NCI-H1417 treated with DMSO at 0.1 percent for 48 hours (cell line): ENCODE measurements at regions not wholly inside any gene's neighbourhood (a gene's known extent, or its start where the extent isn't known, plus 50 kb on each side); places are given as distances from the start of the nearest gene placed in this dataset.

Source experiments
- DNase-seq: peaks from one replicate; lab custom pipeline; 2025; lab: John Stamatoyannopoulos, UW

DNA sequence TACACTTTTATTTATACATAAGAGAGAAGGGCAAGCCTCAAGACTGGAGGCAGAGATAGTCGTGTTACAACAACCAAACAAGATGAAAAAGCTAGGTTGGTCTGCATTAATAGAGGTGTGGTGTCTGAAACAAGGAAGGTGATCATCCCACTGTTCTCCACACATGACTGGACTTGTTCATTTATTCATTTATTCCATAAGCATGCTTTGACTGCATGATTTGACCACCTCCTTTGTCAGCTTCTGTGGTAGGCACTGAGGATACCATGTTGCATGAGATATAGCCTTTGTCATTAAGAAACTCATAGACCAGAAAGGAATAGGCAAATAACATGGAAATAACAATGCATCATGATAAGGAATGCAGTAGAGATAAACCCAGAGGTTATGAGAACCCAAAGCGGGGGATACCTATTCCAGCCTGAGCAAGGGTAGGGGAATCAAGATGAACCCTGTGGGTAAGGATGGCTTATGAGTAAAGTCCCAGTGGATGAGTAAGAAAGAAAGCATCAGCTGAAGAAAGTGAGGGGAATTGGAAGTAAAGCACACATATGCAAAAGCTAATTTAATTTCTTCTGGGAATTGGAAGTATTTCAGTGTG is 173.7 kb upstream of the FGGY start:
- DNase-seq, result no peak

DNA sequence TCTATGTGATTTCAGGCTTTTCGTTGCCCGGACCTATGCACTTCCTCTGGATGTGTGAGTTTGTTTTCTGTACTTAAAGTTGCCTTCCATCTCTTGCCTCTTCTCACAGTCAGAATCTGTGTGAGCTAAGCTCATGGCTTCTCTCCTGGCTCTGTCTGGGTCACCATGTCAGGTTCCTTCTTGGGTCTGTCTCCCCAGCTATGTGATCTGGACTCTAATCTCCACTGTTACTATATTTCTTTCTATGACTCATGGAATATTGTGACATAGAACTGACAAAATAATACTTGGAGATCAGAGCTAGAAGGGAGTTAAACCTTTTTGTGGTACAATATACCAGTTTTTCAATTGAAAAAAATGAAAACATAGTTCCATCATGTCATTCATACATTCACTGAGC is 172.7 kb upstream of the FGGY start:
- DNase-seq, result no peak

DNA sequence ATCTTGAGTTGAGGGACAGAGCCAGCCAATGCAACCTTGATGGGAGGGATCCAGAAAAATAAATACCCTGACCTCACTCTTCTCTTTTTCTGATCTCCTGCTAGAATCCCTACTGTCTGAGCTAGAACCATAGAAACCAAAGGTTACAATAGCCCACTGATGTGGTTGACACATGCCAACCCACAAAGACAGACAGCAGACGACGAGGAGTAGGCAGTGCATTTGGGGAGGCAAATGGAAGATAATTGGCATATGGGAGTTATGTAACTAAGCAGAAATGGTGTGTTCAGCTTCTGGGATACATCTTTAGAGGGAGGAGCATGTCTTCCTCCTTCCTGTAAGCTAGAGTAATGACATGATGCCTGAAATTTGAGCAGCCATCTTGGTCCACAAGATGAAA is 171.7 kb upstream of the FGGY start:
- DNase-seq, result no peak

DNA sequence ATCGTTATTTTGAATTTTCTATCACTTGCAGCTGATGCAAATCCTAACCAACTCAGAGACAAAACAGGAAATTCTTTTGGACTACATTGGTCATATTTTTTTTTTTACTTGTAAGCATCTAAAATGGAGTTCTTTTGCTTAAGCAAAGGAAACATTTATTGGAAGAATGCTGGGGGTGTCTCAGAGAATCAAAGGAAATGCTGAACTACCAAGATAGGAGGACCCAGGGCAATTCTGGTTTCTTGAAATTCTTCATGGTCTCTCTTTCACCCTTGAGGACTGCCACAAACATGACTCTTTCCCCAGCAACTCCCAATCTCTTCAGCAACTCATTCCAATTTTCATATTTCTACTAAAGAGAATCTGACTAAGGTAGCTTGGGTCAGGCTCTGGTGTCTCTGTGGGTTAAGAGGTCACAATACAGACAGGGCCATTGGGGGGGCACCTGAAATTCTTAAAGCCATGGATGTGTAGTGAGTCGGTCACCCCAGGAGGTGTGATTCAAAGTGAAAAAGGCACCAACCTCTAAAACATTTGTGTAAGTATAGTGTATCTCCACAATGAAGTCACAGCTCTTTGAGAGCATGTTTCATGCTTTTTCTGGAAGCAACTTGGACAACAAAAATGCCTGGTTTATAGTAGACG is 171.1 kb upstream of the FGGY start:
- DNase-seq, result no peak

DNA sequence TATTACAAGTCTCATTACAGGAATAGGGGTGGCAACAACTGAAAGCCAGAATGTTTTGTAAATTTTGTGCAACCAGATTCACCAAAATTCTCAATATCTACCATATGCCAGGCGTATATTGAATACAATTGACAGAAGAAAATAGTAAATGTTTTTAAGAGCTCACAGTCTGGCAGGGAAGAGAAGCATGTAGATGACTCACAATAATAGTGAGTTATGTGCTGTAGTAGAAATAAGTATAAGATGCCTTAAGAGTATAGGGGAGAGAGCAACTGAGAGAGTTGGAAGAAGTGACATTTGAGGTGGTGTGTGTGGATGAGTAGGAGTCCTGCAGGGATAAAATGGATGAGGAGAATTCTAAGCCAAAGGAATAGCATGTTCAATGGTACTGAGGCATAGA is 170.5 kb upstream of the FGGY start:
- no peak for DNase-seq

DNA sequence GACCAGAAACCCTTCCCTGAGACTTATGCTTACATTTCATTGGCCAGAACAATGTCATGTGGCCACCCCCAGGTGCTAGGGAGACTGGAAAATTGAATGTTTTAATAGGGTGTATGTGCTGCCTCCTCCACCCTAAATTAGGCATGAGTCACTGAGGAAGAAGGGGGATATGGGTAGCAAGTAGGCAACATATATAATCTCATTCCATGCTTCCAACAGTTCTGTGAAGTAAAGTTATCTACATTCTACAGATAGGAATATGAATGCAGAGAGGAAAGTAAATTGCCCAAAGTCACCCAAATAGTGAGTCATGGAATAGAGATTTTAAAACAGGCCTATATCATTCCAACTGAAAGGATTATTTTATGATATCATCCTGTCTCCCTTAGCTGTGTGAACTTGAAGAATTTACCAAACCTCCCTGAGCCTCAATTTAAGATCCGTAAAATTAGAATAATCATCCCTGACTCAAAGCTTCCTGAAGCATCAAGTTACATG is 168.6 kb upstream of the FGGY start:
- DNase-seq, result no peak

DNA sequence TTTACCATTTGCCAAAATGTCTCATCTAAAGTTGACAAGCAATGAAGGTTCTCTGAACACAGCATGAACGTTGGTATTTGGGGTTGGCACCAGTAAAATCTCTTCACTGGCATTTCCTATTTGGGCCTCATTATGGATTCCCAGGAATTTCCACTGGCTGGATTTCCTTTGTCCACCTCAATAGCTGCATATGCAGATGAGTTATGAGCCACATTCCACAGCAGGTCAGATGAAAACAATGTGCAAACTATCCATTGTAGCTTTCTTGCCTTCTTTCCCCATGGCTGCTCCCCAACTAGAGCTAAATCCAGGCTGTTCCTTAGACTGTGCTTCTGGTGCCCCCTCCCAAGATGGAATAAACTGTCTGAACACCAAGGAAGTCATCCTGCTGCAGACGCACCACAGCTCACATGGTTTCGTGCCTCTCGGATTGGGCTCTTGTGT is 168.1 kb upstream of the FGGY start:
- DNase-seq, result no peak

DNA sequence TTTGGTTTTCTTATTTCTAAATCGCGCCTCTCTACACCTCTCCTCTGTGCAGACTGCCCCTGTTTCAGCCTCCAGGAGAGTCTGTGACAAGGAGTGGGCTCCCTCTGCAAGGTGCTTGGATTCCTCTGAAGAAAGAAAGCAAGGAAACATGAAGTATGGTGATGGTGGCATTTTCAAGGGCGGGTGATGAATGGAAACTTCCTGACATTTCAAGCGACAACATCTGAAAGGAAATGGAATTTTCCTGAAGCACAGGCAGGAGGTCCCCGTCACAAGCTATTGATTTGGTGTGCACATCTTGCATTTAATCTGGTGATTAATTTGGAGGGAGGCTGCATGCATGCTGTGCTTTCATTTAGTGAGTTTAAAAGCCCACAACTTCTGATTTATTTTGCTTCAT is 164.6 kb upstream of the FGGY start:
- no peak for DNase-seq

DNA sequence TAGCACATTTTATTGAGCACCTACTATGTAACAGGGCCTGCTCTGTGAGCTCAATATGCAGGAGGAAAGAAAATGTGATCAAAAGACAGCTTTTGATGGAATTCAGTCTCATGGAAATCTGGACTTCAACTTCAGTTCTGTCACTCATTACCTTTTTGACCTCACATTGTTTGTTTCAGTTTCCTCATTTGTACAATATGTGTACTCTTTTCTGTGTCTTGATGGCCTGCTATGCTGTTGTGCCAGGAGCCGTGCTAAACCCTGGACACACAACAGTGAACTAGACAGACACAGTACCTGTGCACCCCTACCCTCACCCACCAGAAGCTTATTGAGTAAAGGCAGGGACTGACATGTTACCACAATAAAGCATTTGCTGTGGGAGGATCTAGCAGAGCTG is 162.9 kb upstream of the FGGY start:
- DNase-seq, result no peak

DNA sequence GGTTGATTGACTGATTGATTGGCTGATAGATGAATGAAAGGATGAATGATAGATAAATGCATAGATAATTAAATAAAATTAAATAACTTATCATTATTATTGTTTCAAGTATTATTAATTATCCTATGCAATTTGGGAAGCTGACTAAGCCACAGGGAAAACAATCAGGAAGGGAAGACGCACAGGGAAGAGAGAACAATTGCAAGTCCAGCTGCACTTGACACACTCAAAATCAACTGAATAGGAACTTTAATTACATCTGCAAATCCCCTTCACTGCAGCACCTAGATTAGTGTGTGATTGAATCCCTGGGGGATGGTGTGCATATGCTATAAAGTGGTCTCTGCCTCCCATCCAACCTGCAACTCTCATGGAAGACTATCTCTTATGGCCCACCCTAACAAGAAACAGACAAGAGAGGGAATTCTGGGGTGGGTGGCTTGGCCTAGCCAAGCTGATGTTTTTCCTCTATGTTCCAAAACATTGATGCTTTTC is 161.1 kb upstream of the FGGY start:
- no peak for DNase-seq

DNA sequence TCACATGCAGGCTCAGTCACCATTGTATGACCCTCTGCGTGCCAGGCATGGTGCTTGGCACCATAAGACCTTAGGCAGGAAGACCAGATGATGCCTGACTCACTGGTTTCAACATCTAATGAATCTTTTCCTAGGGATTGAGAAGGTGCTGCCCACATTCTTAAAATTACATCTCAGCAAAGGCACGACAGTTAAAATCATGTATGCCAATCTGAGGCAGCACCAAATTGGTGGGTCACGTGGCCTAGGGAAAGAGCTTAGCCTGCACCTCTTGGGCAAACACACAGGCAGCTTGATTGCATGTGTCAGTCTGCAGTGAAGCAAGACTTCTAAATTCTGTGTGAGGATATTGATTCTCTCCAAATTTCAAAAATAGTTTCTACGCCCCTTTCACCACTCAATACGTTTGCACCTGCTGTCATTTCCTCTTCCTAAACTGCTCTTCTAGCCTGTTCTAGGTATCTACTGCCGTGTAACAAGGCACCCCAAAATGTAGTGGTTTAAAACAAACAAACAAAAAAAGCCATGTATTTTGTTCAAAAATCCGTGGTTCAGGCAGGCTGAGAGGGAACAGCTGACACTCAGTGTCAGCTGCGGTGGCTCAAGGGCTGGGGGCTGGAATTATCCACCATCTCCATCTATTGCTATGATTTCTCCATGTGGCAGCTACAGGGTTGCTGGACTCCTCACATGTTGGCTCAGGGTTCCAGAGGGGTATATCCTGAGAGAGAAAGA is 160.2 kb upstream of the FGGY start:
- no peak for DNase-seq

DNA sequence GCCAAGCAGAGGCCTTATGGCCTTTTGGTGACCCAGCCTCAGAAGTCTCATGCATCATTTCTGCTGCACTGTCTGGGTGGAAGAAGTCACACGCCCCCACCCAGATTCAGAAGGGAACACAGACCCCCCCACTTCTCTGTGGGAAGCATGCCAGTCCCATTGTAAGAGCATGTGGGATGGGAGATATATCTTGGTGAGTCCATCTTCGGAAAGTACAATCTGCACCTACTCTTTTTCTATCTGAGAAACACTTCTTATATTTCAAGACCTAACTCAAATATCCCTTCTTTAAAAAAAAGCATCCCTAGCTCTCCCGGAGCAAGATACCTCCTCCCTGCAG is 159.6 kb upstream of the FGGY start:
- DNase-seq, result no peak

DNA sequence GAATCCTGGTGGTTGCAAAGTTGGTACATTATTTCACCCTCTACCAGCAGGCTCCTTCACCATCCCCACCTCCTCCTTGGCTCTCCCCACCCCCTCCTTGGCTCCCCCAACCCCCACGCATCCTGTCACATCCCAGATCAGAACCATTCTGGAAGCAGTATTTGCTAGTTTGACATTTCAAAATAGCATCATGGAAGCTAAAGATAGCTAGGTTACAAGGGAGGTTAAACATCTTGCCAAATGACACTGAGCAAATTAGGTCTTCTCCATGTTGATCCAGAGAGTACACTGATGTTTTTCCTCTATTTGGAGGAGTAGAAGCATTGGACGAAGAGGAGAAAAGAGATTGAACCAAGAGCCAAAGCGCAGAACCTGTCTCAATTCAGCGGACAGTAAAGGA is 158.9 kb upstream of the FGGY start:
- no peak for DNase-seq

DNA sequence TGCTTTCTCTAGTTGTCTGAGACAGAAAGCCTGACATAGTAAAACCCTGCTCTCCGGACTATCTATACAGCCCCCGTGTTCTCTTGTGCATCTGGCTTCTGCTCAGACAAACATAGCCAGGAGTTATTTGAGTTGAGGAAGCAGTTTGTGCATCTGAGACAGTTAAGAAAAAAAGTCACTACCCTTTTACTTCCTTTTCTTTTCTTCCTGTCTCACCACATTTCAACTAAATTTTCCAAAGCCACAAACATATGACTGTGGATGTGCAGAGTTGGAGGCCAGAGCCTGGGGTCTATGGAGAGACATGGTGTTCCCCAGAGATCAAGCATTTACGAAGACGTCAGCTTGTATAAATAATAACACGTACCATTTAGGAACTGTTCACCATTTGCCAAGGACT is 158.5 kb upstream of the FGGY start:
- no peak for DNase-seq

DNA sequence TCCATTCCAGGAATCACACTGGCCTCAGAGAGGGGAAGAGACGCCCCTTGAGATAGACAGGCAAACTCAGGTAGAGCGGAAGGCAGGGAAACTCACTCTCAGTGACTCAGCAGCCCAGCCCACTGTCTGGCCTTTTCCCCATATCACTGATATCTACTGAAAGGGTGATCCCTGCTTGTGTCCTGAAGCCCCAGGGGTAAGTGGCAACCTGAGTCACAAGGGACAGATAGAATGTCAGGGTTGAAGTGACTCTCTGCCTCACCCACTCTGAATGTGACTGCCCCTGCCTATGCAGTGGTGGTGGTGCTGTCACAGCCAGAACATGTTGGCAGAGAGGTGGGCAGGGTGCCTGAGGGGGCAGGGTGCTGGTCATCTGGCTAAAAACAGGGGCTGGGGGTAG is 157.5 kb upstream of the FGGY start:
- DNase-seq, result no peak

DNA sequence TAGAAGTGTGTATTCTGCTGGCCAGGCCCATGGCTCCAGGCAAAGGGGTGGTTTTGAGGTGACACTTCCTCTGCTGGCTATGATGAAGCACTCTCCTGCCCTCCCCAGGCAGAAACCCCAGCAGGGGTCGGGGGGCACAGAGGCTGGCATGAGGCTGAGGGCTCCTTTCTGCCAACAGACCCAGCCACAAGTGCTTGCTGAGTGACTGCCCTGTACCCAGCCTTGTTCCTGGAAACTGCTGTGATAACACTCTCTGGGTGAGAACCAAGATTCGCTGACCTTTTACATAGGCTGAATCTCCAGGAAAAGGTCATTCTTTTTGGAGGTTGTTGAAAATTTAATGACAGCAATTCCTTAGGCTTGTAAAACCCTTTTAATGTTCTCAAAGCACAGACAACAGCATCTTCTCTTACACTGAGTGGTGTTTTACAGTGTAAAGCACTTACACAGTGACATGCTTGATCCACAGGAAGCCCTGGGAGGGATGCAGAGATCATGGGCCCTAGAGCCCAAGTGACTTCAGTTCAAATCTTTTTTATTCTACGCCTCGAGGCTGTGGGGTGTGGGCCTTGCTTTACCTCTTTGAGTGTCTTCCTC is 155.5 kb upstream of the FGGY start:
- no peak for DNase-seq

DNA sequence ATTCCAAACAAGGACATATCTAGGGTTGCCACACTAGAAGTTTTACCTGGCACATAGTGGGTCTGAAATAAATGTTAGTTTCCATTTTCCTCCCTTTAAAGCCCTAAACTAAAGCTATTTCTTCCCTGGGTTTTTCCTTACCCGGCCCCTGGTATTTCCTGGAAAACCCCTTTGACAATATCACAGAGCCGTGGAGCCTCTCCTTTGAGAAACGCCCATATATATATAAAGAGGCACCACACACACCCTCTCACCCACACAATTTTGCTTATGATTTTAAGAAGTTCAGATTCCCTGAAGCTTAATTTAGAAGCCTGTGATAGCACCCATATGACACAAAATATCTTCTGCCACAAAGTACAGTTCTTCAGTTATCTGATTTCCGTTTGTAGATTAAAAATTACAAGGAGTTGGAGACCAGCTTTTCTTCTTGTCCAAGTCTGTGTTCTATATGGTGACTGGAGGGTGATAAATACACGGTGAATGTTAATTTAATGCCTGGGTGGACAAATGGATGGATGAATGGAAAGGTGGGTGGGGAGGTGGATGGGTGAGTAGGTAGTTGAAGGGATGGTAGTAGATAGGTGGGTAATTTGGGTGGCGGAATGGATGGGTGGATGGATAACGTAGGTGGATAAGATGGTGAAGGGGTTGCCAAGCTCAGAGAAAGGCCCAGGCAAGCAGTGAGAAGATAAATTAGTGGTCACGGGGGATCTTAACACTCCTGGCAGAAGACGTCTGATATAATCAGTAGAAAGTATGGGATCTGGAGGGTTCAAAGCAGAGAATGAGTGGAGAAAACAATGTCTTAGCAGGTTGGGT is 154.4 kb upstream of the FGGY start:
- no peak for DNase-seq

DNA sequence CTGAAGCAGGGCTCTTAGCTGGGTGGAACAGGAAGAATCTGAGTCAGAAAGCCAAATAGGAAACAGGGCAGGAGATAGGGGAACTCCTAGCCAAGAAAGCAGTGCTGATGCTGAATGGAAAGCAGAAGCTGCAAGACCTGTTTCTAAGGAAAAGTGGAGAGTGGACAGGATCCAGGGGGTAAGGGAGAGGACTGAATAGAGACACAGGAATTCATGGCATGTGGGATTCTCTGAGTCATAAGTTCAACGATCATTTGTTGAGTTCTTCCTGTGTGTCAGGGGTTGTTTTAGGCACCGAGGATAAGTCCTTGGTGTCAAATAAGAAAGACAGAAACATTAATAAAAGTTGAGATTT is 153.8 kb upstream of the FGGY start:
- no peak for DNase-seq

DNA sequence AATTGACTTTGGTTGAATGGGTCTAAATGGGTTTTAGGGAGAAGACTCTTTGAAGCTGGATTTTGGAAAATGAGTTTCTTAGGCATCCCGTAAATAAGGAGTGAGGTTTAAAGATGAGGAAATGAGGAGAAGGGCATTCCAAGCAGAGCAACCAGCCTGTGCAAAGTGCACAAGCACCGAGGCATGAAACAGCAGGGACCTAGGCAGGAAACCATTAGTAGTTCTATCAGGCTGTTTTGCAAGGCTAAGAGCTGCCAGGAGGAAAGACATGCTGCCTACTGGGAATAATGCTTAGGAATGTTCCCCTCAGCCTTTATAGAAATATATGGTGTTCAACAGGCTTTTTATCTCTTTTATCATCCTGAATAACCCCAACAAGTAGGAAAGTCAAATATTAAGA is 153.1 kb upstream of the FGGY start:
- DNase-seq, result no peak

DNA sequence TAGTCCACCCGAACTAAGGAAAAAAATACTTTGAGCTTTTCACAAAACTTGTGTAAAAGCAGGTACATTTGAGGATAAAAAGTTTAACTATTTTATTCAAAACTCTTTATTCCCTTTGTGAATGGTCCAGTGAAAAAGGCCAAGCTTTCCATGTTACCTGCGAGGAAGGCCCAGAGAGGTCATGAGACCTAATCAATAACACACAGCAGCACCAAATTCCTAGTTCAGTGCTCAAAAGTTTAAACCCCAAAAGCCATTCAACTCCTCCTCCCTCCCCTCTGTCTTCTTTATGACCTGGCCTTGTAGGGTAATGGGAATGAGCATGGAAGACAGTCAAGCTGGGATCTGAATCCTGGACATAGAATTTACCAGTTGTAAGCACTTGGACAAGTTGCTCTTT is 151.9 kb upstream of the FGGY start:
- DNase-seq, result no peak

DNA sequence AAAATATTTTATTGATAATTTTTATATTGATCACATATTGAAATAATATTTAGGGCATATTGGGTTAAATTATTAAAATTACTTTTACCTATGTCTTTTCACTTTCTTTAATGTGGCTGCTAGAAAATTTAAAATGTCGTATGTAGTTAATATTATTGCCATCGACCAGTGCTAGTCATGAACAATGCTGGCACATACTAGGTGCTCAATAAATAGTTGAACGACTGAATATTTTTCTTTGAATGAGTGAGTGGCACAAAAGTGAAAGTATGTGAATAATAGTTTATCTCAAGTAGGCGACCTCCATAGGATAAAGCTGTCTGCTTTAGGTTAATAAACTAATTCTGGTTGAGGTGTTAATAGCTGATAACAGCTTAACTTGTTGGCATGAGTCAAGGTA is 150.8 kb upstream of the FGGY start:
- no peak for DNase-seq

DNA sequence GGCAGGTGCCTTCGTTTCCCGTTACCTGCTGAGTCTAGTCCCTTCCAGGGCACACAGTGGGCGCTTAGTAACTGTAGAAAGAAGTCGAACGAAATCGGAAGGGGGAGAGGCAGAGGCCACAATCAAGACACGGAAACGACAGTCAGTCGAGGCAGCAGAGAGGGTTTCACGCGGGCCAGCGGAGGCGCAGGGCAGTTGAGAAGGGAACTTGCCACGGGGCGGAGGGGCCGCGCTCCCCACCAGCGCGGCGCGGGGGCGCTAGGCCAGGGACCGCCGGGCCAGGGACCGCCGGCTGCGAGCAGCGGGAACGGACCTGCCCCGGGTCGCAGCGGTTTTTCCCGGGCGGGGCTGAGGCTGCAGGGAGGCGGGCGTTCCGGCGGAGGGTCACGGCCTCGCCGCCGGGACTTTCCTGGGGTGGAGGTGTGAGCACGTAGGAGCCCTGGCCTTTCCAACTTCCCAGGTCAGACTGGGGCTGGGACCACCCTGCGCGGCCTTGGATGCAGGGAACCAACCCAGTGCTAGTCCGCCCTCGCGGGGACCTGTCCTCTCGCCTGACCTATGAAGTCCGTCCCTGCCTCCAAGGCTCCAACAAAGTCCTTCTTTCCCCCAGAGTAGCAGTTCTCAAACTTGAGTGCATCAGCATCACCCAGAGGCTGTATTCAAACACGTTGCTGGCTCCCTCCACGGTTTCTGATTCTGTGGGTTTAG is 150.1 kb upstream of the FGGY start:
- no peak for DNase-seq
